ENCODE measurements at regions not wholly inside any gene's neighbourhood (a gene's known extent, or its start where the extent isn't known, plus 50 kb on each side); places are given as distances from the start of the nearest gene placed in this dataset.

DNA sequence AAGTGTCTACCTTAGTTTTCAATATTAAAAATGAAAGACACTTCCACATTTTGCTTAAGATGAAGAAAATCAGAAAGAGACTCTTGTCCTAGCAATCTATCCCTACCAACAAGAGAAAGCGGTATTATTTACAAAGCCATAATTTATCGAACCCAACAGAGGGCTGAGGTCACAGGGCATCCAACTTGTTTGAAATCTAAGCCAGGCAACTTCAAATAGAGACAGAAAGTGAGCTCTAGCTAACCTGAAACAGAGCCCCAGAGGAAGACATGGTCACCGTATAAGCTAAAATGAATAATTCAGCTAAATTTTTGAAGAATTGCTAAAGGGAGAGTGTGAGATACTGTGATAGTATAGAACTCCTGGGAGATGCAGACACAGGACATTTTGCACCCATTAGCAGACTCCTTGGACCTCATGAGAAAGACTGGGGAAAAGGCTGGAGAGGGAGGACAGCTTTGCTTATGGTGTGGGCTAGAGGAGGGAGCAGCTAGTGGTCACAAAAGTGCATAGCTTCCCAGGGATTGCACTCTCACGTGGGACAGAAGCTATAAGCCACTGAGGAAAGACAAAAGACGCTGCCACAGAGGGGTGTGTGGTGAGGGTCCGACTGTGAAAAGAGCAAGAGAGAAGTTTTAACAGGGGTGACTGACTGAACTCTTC lies 624.2 kb upstream of the GRIN3A start:
- TF ChIP-seq POLR2A (IDR thresholded peaks at IDR 0.05): no peak
- TF ChIP-seq, protein P1, sequence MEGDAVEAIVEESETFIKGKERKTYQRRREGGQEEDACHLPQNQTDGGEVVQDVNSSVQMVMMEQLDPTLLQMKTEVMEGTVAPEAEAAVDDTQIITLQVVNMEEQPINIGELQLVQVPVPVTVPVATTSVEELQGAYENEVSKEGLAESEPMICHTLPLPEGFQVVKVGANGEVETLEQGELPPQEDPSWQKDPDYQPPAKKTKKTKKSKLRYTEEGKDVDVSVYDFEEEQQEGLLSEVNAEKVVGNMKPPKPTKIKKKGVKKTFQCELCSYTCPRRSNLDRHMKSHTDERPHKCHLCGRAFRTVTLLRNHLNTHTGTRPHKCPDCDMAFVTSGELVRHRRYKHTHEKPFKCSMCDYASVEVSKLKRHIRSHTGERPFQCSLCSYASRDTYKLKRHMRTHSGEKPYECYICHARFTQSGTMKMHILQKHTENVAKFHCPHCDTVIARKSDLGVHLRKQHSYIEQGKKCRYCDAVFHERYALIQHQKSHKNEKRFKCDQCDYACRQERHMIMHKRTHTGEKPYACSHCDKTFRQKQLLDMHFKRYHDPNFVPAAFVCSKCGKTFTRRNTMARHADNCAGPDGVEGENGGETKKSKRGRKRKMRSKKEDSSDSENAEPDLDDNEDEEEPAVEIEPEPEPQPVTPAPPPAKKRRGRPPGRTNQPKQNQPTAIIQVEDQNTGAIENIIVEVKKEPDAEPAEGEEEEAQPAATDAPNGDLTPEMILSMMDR (IDR thresholded peaks at IDR 0.05): no peak
